Astrocyte (in vitro differentiated cells and primary cell): ENCODE measurements at regions not wholly inside any gene's neighbourhood (a gene's known extent, or its start where the extent isn't known, plus 50 kb on each side); places are given as distances from the start of the nearest gene placed in this dataset.

Source experiments
- DNase-seq: peaks from one replicate; pipeline ENCODE4 v3.0.0-alpha.2; 2010; ENCODE audit warnings: low read depth
- FAIRE-seq: peaks from 2 replicates; lab custom pipeline; 2011; peaks lifted over from hg19 to GRCh38; lab: Jason Lieb, UNC
- H2AFZ ChIP-seq: 2 replicates; pipeline ENCODE4 v1.6.0; 2012; ENCODE audit warnings: low read depth, low read length, inconsistent platforms
- H3K27ac ChIP-seq: 2 replicates; pipeline ENCODE4 v1.5.1; 2011; ENCODE audit warnings: low read depth, low read length, inconsistent platforms
- H3K27me3 ChIP-seq: 2 replicates; pipeline ENCODE4 v1.6.0; 2011; ENCODE audit warnings: low read length, inconsistent platforms; ENCODE audit not compliant: insufficient read depth
- H3K36me3 ChIP-seq: 2 replicates; pipeline ENCODE4 v1.5.1; 2011; ENCODE audit warnings: low read length, inconsistent platforms; ENCODE audit not compliant: insufficient read depth
- H3K4me1 ChIP-seq: 2 replicates; pipeline ENCODE4 v1.5.1; 2011; ENCODE audit warnings: low read length, inconsistent platforms; ENCODE audit not compliant: insufficient read depth
- H3K4me2 ChIP-seq: 2 replicates; pipeline ENCODE4 v1.6.0; 2012; ENCODE audit warnings: low read length, inconsistent platforms
- H3K4me3 ChIP-seq: 2 replicates; pipeline ENCODE4 v1.5.1; 2011; ENCODE audit warnings: low read depth, mild to moderate bottlenecking, low read length, inconsistent platforms; ENCODE audit not compliant: insufficient read depth
- H3K79me2 ChIP-seq: 2 replicates; pipeline ENCODE4 v1.6.0; 2012; ENCODE audit warnings: mild to moderate bottlenecking, low read length, inconsistent platforms; ENCODE audit not compliant: insufficient read depth
- H3K9ac ChIP-seq: 2 replicates; pipeline ENCODE4 v1.6.0; 2012; ENCODE audit warnings: mild to moderate bottlenecking, low read length, inconsistent platforms
- H3K9me3 ChIP-seq: 2 replicates; pipeline ENCODE4 v1.5.1; 2012; ENCODE audit warnings: low read depth, mild to moderate bottlenecking, low read length, inconsistent platforms; ENCODE audit not compliant: insufficient read depth
- H4K20me1 ChIP-seq: 2 replicates; pipeline ENCODE4 v1.6.0; 2012; ENCODE audit warnings: low read length, inconsistent platforms; ENCODE audit not compliant: insufficient read depth
- H3K27ac Mint-ChIP-seq: one replicate; pipeline ENCODE4 v1.8.0; 2021; ENCODE audit warnings: mild to moderate bottlenecking, mixed read lengths; ENCODE audit not compliant: unreplicated experiment
- H3K27me3 Mint-ChIP-seq: one replicate; pipeline ENCODE4 v1.8.0; 2021; ENCODE audit warnings: low read depth, mixed read lengths; ENCODE audit not compliant: unreplicated experiment
- H3K36me3 Mint-ChIP-seq: one replicate; pipeline ENCODE4 v1.8.0; 2021; ENCODE audit warnings: low read depth, mixed read lengths; ENCODE audit not compliant: unreplicated experiment
- H3K4me1 Mint-ChIP-seq: one replicate; pipeline ENCODE4 v1.8.0; 2021; ENCODE audit warnings: low read depth, mixed read lengths; ENCODE audit not compliant: unreplicated experiment
- H3K4me3 Mint-ChIP-seq: one replicate; pipeline ENCODE4 v1.8.0; 2021; ENCODE audit warnings: mild to moderate bottlenecking, moderate library complexity, mixed read lengths; ENCODE audit not compliant: unreplicated experiment
- H3K9me3 Mint-ChIP-seq: one replicate; pipeline ENCODE4 v1.8.0; 2021; ENCODE audit warnings: mild to moderate bottlenecking, mixed read lengths; ENCODE audit not compliant: unreplicated experiment
- CTCF ChIP-seq: IDR thresholded peaks from 2 replicates; pipeline ENCODE4 v1.5.1; 2011; ENCODE audit warnings: low read depth, mild to moderate bottlenecking, inconsistent platforms, low read length, moderate library complexity; ENCODE audit not compliant: insufficient read depth
- EZH2 ChIP-seq: IDR thresholded peaks from 2 replicates; pipeline ENCODE4 v1.6.1; 2012; ENCODE audit warnings: mild to moderate bottlenecking, low read length, inconsistent platforms; ENCODE audit not compliant: insufficient read depth

- H3K4me2 ChIP-seq = peak overlapping the region; percentile 73
- peak overlapping the region; percentile 28 for H3K4me3 ChIP-seq
- FAIRE-seq = no peak
Measured at GRCh38 chr11:116276051-116277044, 496.4 kb downstream of the BUD13 start.

GRCh38 chr11:116275635-116276034 is 497.2 kb downstream of the BUD13 start:
- Histone ChIP-seq H2AFZ (no peak overlapping the region), H3K4me2 (no peak overlapping the region), H3K9ac (no peak overlapping the region), H3K4me3 (no peak overlapping the region), H3K9me3 (no peaks in the 10 kb centered on the region), H3K36me3 (no peaks in the 10 kb centered on the region), H3K4me1 (peaks cover 3% of the 10 kb centered on the region), H4K20me1 (no peaks in the 10 kb centered on the region), H3K27me3 (no peaks in the 10 kb centered on the region), H3K79me2 (no peaks in the 10 kb centered on the region), H3K27ac (no peak overlapping the region)
- DNase-seq (peak; percentile 20), FAIRE-seq (no peak)
- Mint-ChIP-seq H3K27ac (peak overlapping the region; percentile 51), H3K4me1 (peaks cover 15% of the 10 kb centered on the region), H3K9me3 (no peaks in the 10 kb centered on the region), H3K27me3 (peaks cover 24% of the 10 kb centered on the region), H3K4me3 (no peak overlapping the region), H3K36me3 (no peaks in the 10 kb centered on the region)
- no peak for TF ChIP-seq CTCF
- no peak for TF ChIP-seq EZH2

More at GRCh38 chr11:116276051-116277044, 496.4 kb downstream of the BUD13 start:
- Histone ChIP-seq H3K4me1 (peaks cover 3% of the 10 kb centered on the region), H3K9me3 (no peaks in the 10 kb centered on the region), H3K9ac (no peak overlapping the region), H4K20me1 (no peaks in the 10 kb centered on the region), H3K27ac (no peak overlapping the region), H3K27me3 (no peaks in the 10 kb centered on the region), H3K36me3 (no peaks in the 10 kb centered on the region), H3K79me2 (no peaks in the 10 kb centered on the region), H2AFZ (no peak overlapping the region)
- peak; percentile 38 for TF ChIP-seq CTCF
- no peak for TF ChIP-seq EZH2
- peak; percentile 25 for DNase-seq
- H3K27ac Mint-ChIP-seq = no peak overlapping the region
- H3K4me1 Mint-ChIP-seq = peaks cover 15% of the 10 kb centered on the region
- H3K4me3 Mint-ChIP-seq = peak overlapping the region; percentile 23
- H3K36me3 Mint-ChIP-seq = no peaks in the 10 kb centered on the region
- no peaks in the 10 kb centered on the region for H3K9me3 Mint-ChIP-seq
- H3K27me3 Mint-ChIP-seq = peaks cover 25% of the 10 kb centered on the region

GRCh38 chr11:116274521-116274920 is 498.3 kb downstream of the BUD13 start:
- Histone ChIP-seq H2AFZ (no peak overlapping the region), H3K4me3 (no peak overlapping the region), H3K27me3 (no peaks in the 10 kb centered on the region), H3K4me1 (peaks cover 3% of the 10 kb centered on the region), H3K36me3 (no peaks in the 10 kb centered on the region), H3K79me2 (no peaks in the 10 kb centered on the region), H3K27ac (no peak overlapping the region), H3K9ac (no peak overlapping the region), H3K4me2 (no peak overlapping the region), H4K20me1 (no peaks in the 10 kb centered on the region), H3K9me3 (no peaks in the 10 kb centered on the region)
- Mint-ChIP-seq H3K9me3 (no peaks in the 10 kb centered on the region), H3K27ac (no peak overlapping the region), H3K4me1 (peaks cover 15% of the 10 kb centered on the region), H3K27me3 (peaks cover 23% of the 10 kb centered on the region), H3K4me3 (no peak overlapping the region), H3K36me3 (no peaks in the 10 kb centered on the region)
- no peak for TF ChIP-seq EZH2
- TF ChIP-seq CTCF = no peak
- FAIRE-seq (no peak), DNase-seq (no peak)
